ENCODE measurements at regions not wholly inside any gene's neighbourhood (a gene's known extent, or its start where the extent isn't known, plus 50 kb on each side); places are given as distances from the start of the nearest gene placed in this dataset.

GRCh38 chr2:147575106-147575505 is 269.7 kb upstream of the ACVR2A start:
- Mint-ChIP-seq H3K4me1 (ENCODE audit: low read depth) (no peaks in the 10 kb centered on the region), H3K9me3 (ENCODE audit: low read depth) (peaks cover 7% of the 10 kb centered on the region), H3K27ac (ENCODE audit: unreplicated experiment) (no peak overlapping the region), H3K36me3 (ENCODE audit: low read depth) (peaks cover 3% of the 10 kb centered on the region), H3K4me3 (ENCODE audit: unreplicated experiment) (no peak overlapping the region), H3K27me3 (ENCODE audit: low read depth) (no peaks in the 10 kb centered on the region)
- no peak for TF ChIP-seq CTCF (IDR thresholded peaks at IDR 0.05)
- no peak for DNase-seq (ENCODE audit: low spot score)

GRCh38 chr2:147572622-147573021 is 272.2 kb upstream of the ACVR2A start:
- TF ChIP-seq CTCF (IDR thresholded peaks at IDR 0.05) = no peak
- no peak for DNase-seq (ENCODE audit: low spot score)
- no peak overlapping the region for H3K27ac Mint-ChIP-seq (ENCODE audit: unreplicated experiment)
- no peaks in the 10 kb centered on the region for H3K27me3 Mint-ChIP-seq (ENCODE audit: low read depth)
- H3K4me3 Mint-ChIP-seq (ENCODE audit: unreplicated experiment) = no peak overlapping the region
- peaks cover 3% of the 10 kb centered on the region for H3K36me3 Mint-ChIP-seq (ENCODE audit: low read depth)
- H3K9me3 Mint-ChIP-seq (ENCODE audit: low read depth) = peaks cover 7% of the 10 kb centered on the region
- no peaks in the 10 kb centered on the region for H3K4me1 Mint-ChIP-seq (ENCODE audit: low read depth)

DNA sequence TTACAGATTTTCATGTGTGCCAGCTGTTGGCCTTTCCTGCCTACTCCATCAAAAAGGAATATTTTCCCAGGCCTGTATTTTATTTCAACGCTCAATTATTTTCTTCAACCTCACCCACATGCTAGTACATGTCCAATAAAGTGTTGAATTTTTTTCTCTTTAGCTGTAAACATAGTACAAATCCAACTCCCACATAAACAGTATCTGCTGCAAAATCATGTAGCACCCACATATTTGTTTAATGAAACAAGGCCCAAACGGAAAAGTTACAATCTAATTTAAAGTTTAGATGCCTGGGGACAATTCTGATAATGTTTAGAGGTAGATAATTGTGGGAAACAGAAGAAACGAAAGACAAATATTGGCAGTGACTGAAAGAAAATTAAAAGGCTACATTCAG is 275.4 kb upstream of the ACVR2A start:
- H3K27me3 Mint-ChIP-seq (ENCODE audit: low read depth) = peaks cover 2% of the 10 kb centered on the region
- H3K27ac Mint-ChIP-seq (ENCODE audit: unreplicated experiment) = no peak overlapping the region
- no peak for TF ChIP-seq CTCF (IDR thresholded peaks at IDR 0.05)
- DNase-seq (ENCODE audit: low spot score) = no peak
- no peak overlapping the region for H3K4me3 Mint-ChIP-seq (ENCODE audit: unreplicated experiment)
- H3K4me1 Mint-ChIP-seq (ENCODE audit: low read depth) = no peaks in the 10 kb centered on the region
- H3K36me3 Mint-ChIP-seq (ENCODE audit: low read depth) = peaks cover 3% of the 10 kb centered on the region
- peaks cover 7% of the 10 kb centered on the region for H3K9me3 Mint-ChIP-seq (ENCODE audit: low read depth)

GRCh38 chr2:147568109-147568508 is 276.7 kb upstream of the ACVR2A start:
- Mint-ChIP-seq H3K9me3 (ENCODE audit: low read depth) (peaks cover 7% of the 10 kb centered on the region), H3K4me3 (ENCODE audit: unreplicated experiment) (no peak overlapping the region), H3K27ac (ENCODE audit: unreplicated experiment) (no peak overlapping the region), H3K36me3 (ENCODE audit: low read depth) (peaks cover 3% of the 10 kb centered on the region), H3K27me3 (ENCODE audit: low read depth) (peaks cover 2% of the 10 kb centered on the region), H3K4me1 (ENCODE audit: low read depth) (no peaks in the 10 kb centered on the region)
- DNase-seq (ENCODE audit: low spot score) = no peak
- TF ChIP-seq CTCF (IDR thresholded peaks at IDR 0.05) = no peak

GRCh38 chr2:147567136-147567535 is 277.7 kb upstream of the ACVR2A start:
- Mint-ChIP-seq H3K27me3 (ENCODE audit: low read depth) (peaks cover 2% of the 10 kb centered on the region), H3K9me3 (ENCODE audit: low read depth) (peaks cover 7% of the 10 kb centered on the region), H3K4me3 (ENCODE audit: unreplicated experiment) (no peak overlapping the region), H3K36me3 (ENCODE audit: low read depth) (peaks cover 3% of the 10 kb centered on the region), H3K27ac (ENCODE audit: unreplicated experiment) (no peak overlapping the region), H3K4me1 (ENCODE audit: low read depth) (no peaks in the 10 kb centered on the region)
- no peak for DNase-seq (ENCODE audit: low spot score)
- no peak for TF ChIP-seq CTCF (IDR thresholded peaks at IDR 0.05)
